GM21528 (cell line): ENCODE measurements at regions not wholly inside any gene's neighbourhood (a gene's known extent, or its start where the extent isn't known, plus 50 kb on each side); places are given as distances from the start of the nearest gene placed in this dataset.
"Not testable (repeated sequence)": the region's sequence is repeated elsewhere in the genome, so short reads cannot be mapped to it uniquely, and the experiment has no call there.

ENCODE experiments used
- ATAC-seq: cut with Tn5 transposase; IDR thresholded peaks from one replicate; pipeline ENCODE4 v1.9.1; 2021; ENCODE audit warnings: mild to moderate bottlenecking, moderate library complexity; ENCODE audit not compliant: unreplicated experiment, low FRiP score

- ATAC-seq, result no peak
Measured at GRCh38 chr3:190995156-190995555, 132.7 kb upstream of the GMNC start.

GRCh38 chr3:190990898-190991297, 128.4 kb upstream of the GMNC start:
- ATAC-seq, result no peak

- ATAC-seq, result no peak
Measured at GRCh38 chr3:190989218-190989617, 126.7 kb upstream of the GMNC start.

- ATAC-seq, result no peak
Measured at GRCh38 chr3:190988102-190988501, 125.6 kb upstream of the GMNC start.

GRCh38 chr3:190984502-190985244, 122.2 kb upstream of the GMNC start:
- no peak for ATAC-seq

- peak; percentile 59 for ATAC-seq
Measured at GRCh38 chr3:190983875-190984274, 121.4 kb upstream of the GMNC start.

- no peak for ATAC-seq
Measured at GRCh38 chr3:190973771-190974170, 111.3 kb upstream of the GMNC start.

GRCh38 chr3:190972840-190973270, 110.4 kb upstream of the GMNC start:
- ATAC-seq, result no peak

GRCh38 chr3:190972196-190972595, 109.7 kb upstream of the GMNC start:
- ATAC-seq, result no peak

- no peak for ATAC-seq
Measured at GRCh38 chr3:190970560-190970959, 108.1 kb upstream of the GMNC start.

- ATAC-seq, result no peak
Measured at GRCh38 chr3:190968616-190969015, 106.1 kb upstream of the GMNC start.

GRCh38 chr3:190964931-190965330, 102.4 kb upstream of the GMNC start:
- ATAC-seq, result not testable (repeated sequence)

- ATAC-seq, result no peak
Measured at GRCh38 chr3:190959077-190959476, 96.6 kb upstream of the GMNC start.

GRCh38 chr3:190941694-190942260, 79.3 kb upstream of the GMNC start:
- ATAC-seq, result no peak

GRCh38 chr3:190934616-190935015, 72.1 kb upstream of the GMNC start:
- ATAC-seq, result not testable (repeated sequence)

GRCh38 chr3:190926619-190927018, 64.1 kb upstream of the GMNC start:
- ATAC-seq, result no peak

- ATAC-seq, result no peak
Measured at GRCh38 chr3:190912736-190913135, 50.2 kb upstream of the GMNC start.
